NCI-H524 (cell line): ENCODE measurements at regions not wholly inside any gene's neighbourhood (a gene's known extent, or its start where the extent isn't known, plus 50 kb on each side); places are given as distances from the start of the nearest gene placed in this dataset.

Experiments used
- DNase-seq, 2 experiments: peaks; one replicate each; lab custom pipeline; 2025; lab: John Stamatoyannopoulos, UW

GRCh38 chr2:6281524-6281923 lies 584.2 kb downstream of the CMPK2 start:
- DNase-seq: no peak

GRCh38 chr2:6283259-6283658 lies 582.4 kb downstream of the CMPK2 start:
- DNase-seq: no peak

DNA sequence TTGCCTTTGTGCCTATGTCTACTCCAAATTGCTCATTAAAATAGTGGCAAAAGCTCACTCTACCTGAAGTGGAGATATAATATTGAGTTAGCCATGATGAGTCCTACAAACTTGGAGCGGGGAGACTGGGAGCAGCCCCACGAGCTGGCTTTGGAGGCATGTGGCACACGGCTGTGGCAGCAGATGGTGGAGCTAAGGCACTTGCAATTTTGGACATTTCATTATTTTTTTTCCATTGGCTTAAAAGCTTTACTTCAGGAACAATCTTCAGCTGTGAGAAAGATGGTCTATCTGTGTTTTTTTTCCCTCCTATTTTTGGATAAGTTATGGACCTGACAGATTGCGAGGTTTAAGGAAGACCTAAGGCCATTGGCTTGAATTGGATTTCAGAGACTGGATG lies 578.3 kb downstream of the CMPK2 start:
- peak in 1 of 2 experiments; percentile 41 for DNase-seq

GRCh38 chr2:6288791-6289190 lies 576.9 kb downstream of the CMPK2 start:
- DNase-seq: no peak

GRCh38 chr2:6290217-6291015 lies 575.3 kb downstream of the CMPK2 start:
- peak; percentile 76 to 93 for DNase-seq

DNA sequence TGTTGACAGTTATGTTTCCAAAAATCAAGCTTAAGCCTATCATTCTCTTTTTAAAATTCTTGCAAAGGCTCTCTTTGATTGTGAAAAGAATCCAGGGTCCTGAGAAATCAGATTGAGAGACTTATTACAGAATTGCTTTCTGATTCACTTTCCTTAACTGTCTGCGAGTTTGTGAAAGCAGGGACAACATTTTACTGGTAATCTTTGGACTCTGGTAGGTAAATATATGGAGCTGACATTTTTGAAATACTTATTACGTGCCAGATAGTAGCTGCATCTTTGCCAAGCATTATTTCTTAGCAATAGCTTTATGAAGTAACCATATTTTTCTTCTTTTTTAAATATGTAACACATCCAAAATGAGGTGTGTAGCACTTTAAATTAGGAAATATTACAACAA lies 570.9 kb downstream of the CMPK2 start:
- no peak for DNase-seq

DNA sequence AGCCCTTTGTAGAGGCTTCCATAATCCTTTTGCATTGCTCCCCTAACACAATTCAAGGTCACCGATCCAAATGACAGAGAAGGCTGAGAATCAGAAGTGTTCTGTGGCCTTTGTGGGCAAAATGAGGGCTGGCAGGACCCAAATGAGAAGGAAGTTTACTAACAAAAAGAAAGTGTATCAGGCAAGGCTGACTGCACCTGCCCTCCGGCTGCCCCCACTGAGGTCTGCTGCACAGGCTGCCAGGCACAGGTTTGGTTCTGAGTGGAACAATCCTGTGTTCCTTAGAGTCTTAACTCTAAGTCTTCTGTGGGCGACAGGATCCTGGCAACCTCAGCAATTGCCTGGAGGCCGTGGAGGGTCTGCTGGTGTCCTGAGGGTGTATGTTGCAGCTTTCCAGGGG lies 568.5 kb downstream of the CMPK2 start:
- no peak for DNase-seq

DNA sequence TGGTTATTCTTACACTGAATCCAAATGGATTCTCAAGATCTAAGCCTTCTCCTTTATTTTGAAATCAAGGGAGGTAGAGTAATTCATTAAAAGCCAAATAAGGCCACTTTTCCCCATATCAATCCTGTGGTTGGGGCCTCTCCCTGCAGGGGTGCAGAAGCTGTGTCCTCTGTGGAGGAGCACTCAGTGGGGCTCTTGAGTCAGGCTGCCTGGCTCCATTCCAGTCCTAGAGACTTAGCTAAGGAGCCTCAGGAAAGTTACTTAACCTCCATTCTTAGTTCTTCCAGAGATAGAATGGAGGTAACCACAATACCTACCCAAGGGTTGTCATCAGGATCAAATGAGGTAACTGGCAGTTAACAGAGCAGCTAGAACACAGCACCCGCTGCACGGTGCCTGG lies 564.3 kb downstream of the CMPK2 start:
- DNase-seq: no peak

- DNase-seq: no peak
These were observed 556.7 kb downstream of the CMPK2 start for GRCh38 chr2:6308986-6309385.

DNA sequence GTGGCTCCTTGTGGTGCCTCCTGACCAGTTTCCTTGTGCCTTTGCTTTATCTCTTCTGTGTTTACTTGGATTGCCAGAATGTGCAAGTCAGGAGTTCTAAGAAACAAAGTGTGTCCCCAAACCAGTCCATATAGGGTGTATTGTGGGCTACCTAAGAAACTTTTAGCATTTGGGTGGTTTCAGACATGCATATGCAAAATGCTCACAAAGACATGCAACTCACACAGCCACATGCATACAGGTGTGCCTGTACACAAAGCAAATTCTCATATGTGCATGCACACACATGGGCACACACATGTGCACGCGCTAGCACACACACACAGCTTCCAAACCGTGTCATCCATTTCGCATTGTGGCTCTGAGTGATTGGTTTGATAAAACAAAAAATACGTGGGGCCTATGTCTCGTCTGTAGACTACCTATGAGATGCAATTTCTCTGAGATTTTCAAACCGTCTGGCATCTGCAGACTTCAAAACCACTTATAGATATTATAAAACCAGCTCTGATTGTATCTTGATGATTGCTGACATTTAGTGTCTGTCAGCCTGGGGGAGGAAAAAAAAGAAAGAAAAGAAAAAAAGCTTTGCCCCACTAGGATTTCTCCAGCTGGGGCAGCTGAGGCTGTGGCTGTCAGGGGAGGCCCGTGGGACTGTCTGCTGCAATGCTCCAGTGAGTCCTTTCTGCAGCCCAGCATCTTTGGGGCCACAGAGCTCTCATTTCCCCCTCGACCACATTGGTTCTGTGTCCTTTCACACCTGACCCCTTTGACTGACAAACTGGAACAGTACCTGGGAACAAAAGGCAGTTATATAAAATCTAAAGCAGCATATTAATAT lies 556.1 kb downstream of the CMPK2 start:
- no peak for DNase-seq

DNA sequence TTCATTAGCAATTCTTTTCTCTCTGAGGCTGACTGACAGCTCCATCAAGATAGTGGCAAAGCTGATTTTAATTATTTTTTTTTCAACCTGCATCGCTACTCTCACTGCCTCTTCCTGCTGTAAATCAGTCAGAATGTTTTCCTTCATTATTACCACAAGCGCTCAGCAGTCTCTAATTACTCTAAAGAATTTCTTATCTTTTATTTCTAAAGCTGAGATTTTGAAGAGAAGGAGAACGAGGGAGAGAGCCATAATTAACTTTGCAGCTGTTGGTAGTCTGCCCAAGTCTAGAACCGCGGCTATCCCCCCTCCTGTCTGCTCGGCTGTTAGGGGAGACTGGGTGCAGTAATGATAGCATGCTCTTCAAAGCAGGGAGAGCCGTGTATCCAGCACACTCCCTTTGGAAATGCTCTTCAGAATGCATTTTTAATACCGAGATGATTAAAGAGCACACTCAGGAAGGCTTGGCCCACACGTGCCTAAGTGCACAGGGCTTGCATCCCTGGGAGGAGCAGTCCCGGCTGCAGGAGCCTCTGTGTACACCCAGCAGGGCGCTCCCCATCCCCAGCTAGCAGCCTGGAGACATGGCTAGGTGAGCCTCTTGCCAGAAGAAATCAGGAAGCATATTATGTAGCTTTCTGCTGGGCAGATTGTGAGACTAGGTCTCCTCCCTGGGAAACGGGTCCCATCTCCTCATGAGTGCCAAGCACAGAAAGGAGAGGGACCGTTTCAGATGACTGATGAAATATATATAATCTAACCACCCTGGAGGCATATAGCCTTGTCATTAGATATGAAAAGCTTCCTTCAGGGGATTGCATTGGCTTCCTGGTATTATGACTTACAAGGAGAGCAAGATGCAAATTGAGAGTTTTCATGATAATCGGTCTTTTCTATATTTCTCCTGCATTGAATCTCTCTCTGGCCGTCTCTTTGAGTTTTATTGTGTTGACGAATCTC lies 555.2 kb downstream of the CMPK2 start:
- DNase-seq: peak in 1 of 2 experiments; percentile 49

DNA sequence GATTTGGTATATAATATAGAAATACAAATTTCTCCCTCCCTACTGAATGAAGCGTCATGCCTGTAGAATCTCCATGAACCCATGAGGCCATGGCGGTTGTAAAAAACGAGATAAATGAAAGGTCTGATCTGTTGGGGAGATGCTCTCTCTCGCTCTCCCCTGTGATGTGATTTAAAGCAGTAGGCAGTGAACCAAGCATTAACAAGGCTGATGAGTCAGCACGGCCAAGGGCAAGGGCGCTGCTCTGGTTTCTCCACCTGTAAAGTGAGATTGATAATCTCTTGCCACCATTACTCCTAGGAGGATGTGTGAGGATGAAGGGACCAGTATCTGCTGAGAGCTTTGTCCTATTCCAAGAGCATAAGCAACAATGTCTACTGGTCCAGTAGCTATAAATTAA lies 553.3 kb downstream of the CMPK2 start:
- DNase-seq: no peak

GRCh38 chr2:6314218-6314960 lies 551.3 kb downstream of the CMPK2 start:
- no peak for DNase-seq

- DNase-seq: peak; percentile 8 to 35
These were observed 540.1 kb downstream of the CMPK2 start for GRCh38 chr2:6325616-6326015.

- no peak for DNase-seq
These were observed 538.7 kb downstream of the CMPK2 start for GRCh38 chr2:6326958-6327357.

DNA sequence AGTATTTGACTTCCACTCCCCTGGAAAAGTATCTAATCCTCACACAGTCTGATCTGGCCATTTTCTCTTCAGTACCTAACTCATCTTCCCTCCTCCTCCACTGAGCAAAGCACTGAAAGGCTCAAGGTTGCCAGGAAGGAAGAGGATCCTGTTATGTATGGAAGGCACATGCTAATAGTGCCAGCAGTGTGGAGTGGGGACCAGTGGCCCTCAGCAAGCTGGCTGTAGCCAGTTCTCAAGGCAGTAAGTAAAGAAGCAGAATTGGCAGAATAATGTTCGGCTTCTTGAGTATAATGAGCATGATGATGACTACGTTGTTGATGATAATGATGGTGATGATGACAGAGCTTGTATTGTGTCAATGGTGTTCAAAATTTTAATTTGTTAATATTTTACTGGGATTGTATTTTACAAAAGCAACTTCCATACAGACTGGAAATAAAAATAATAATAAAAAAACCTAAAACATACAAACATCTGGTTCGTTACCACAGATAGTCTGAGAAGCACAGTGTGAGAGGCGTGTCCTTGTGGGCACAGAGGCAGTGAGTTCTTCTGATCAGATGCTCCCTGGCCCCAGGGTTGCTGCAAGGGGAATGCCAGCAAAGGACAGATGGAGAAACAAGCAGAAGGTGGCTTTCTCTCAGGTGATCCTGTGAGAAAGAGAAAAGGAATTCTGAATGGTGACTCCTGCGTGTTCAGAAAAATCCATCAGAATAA lies 528.8 kb downstream of the CMPK2 start:
- DNase-seq: no peak

GRCh38 chr2:6337472-6337820 lies 528.3 kb downstream of the CMPK2 start:
- peak; percentile 24 to 82 for DNase-seq

GRCh38 chr2:6341588-6342129 lies 524.0 kb downstream of the CMPK2 start:
- DNase-seq: no peak

GRCh38 chr2:6342273-6342920 lies 523.3 kb downstream of the CMPK2 start:
- no peak for DNase-seq

DNA sequence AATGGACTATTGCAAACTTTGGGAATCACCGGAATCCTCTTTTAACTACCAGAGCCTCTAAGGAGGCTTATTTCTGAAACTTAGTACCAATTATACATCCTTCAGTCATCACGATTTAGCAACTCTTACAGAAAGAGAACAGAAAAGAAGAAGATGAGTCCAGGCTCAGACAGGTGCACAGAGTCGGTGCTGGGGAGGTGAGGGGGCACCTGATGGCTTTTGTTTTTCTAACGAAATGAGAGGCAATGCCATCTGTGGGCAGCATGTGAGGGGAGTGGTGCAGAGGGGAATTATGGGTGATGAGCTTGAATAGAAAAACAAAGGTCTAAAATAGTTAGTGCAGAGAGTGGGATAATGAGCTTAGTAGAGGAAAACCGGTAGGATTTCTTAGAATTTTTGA lies 522.6 kb downstream of the CMPK2 start:
- no peak for DNase-seq
